ENCODE measurements at regions not wholly inside any gene's neighbourhood (a gene's known extent, or its start where the extent isn't known, plus 50 kb on each side); places are given as distances from the start of the nearest gene placed in this dataset.

- DNase-seq (ENCODE audit: low spot score) = no peak
Observed at GRCh38 chr1:58000116-58000515, 546.4 kb downstream of the OMA1 start.

GRCh38 chr1:57996400-57996799 is 550.1 kb downstream of the OMA1 start:
- no peak for DNase-seq (ENCODE audit: low spot score)

- DNase-seq (ENCODE audit: low spot score) = no peak
Observed at GRCh38 chr1:57991289-57991688, 555.2 kb downstream of the OMA1 start.

- no peak for DNase-seq (ENCODE audit: low spot score)
Observed at GRCh38 chr1:57989877-57990276, 556.6 kb downstream of the OMA1 start.

- no peak for DNase-seq (ENCODE audit: low spot score)
Observed at GRCh38 chr1:57987523-57987922, 559.0 kb downstream of the OMA1 start.

- peak; percentile 13 for DNase-seq (ENCODE audit: low spot score)
Observed at GRCh38 chr1:57986432-57986831, 560.1 kb downstream of the OMA1 start.

- DNase-seq (ENCODE audit: low spot score) = no peak
Observed at GRCh38 chr1:57984277-57984676, 560.4 kb upstream of the DAB1 start.

- DNase-seq (ENCODE audit: low spot score) = no peak
Observed at GRCh38 chr1:57983441-57983840, 559.6 kb upstream of the DAB1 start.

- DNase-seq (ENCODE audit: low spot score) = no peak
Observed at GRCh38 chr1:57982852-57983251, 559.0 kb upstream of the DAB1 start.

- no peak for DNase-seq (ENCODE audit: low spot score)
Observed at GRCh38 chr1:57976216-57976615, 552.4 kb upstream of the DAB1 start.

GRCh38 chr1:57968321-57968720 is 544.5 kb upstream of the DAB1 start:
- DNase-seq (ENCODE audit: low spot score) = no peak

GRCh38 chr1:57966751-57967406 is 543.0 kb upstream of the DAB1 start:
- no peak for DNase-seq (ENCODE audit: low spot score)

GRCh38 chr1:57966340-57966739 is 542.5 kb upstream of the DAB1 start:
- no peak for DNase-seq (ENCODE audit: low spot score)

- no peak for DNase-seq (ENCODE audit: low spot score)
Observed at GRCh38 chr1:57963581-57963980, 539.7 kb upstream of the DAB1 start.

GRCh38 chr1:57959531-57960241 is 535.8 kb upstream of the DAB1 start:
- DNase-seq (ENCODE audit: low spot score) = no peak

GRCh38 chr1:57957576-57957975 is 533.7 kb upstream of the DAB1 start:
- DNase-seq (ENCODE audit: low spot score) = no peak

GRCh38 chr1:57951390-57951789 is 527.5 kb upstream of the DAB1 start:
- no peak for DNase-seq (ENCODE audit: low spot score)

- DNase-seq (ENCODE audit: low spot score) = no peak
Observed at GRCh38 chr1:57949168-57949567, 525.3 kb upstream of the DAB1 start.

GRCh38 chr1:57947471-57947870 is 523.6 kb upstream of the DAB1 start:
- DNase-seq (ENCODE audit: low spot score) = no peak

GRCh38 chr1:57945045-57945444 is 521.2 kb upstream of the DAB1 start:
- DNase-seq (ENCODE audit: low spot score) = no peak

- no peak for DNase-seq (ENCODE audit: low spot score)
Observed at GRCh38 chr1:57943365-57943764, 519.5 kb upstream of the DAB1 start.

- no peak for DNase-seq (ENCODE audit: low spot score)
Observed at GRCh38 chr1:57934745-57935144, 510.9 kb upstream of the DAB1 start.

GRCh38 chr1:57927003-57927402 is 503.1 kb upstream of the DAB1 start:
- no peak for DNase-seq (ENCODE audit: low spot score)

- no peak for DNase-seq (ENCODE audit: low spot score)
Observed at GRCh38 chr1:57926025-57926552, 502.2 kb upstream of the DAB1 start.

All from germinal center (tissue), 1 donor.